Activated CD4-positive, alpha-beta T cell treated with anti-CD3 and anti-CD28 coated beads, Interleukin-2, amount 10 ng/mL, durations not matched to agents 7 days and 5 days (primary cell): ENCODE measurements at regions not wholly inside any gene's neighbourhood (a gene's known extent, or its start where the extent isn't known, plus 50 kb on each side); places are given as distances from the start of the nearest gene placed in this dataset.
"Not testable (repeated sequence)": the region's sequence is repeated elsewhere in the genome, so short reads cannot be mapped to it uniquely, and the experiment has no call there.

Source experiments
- CTCF ChIA-PET: fragments of 350-600 bp; sonication (Branson Sonifier 250); formaldehyde crosslinking; loops from one replicate; lab custom pipeline; 2021; ENCODE audit warnings: antibody characterized with exemption; lab: Charles Lee
- POLR2A ChIA-PET: fragments of 350-600 bp; sonication (Branson Sonifier 250); formaldehyde crosslinking; loops from one replicate; lab custom pipeline; 2021; ENCODE audit warnings: antibody characterized with exemption; lab: Charles Lee
- DNase-seq: peaks from one replicate; pipeline ENCODE4 v3.0.0-alpha.2; 2020
- H3K27ac Mint-ChIP-seq: one replicate; pipeline ENCODE4 v1.8.0; 2021; ENCODE audit warnings: mild to moderate bottlenecking, moderate library complexity, mixed read lengths
- H3K27me3 Mint-ChIP-seq: one replicate; pipeline ENCODE4 v1.8.0; 2021; ENCODE audit warnings: mixed read lengths
- H3K36me3 Mint-ChIP-seq: one replicate; pipeline ENCODE4 v1.8.0; 2021; ENCODE audit warnings: low read depth, mixed read lengths
- H3K4me1 Mint-ChIP-seq: one replicate; pipeline ENCODE4 v1.8.0; 2021; ENCODE audit warnings: mixed read lengths
- H3K4me3 Mint-ChIP-seq: one replicate; pipeline ENCODE4 v1.8.0; 2021; ENCODE audit warnings: mild to moderate bottlenecking, moderate library complexity, mixed read lengths
- H3K9me3 Mint-ChIP-seq: one replicate; pipeline ENCODE4 v1.8.0; 2021; ENCODE audit warnings: mixed read lengths

- H3K27ac Mint-ChIP-seq, CTCF ChIA-PET, H3K36me3 Mint-ChIP-seq, DNase-seq, H3K27me3 Mint-ChIP-seq, POLR2A ChIA-PET, H3K4me1 Mint-ChIP-seq, H3K9me3 Mint-ChIP-seq, H3K4me3 Mint-ChIP-seq: not testable (repeated sequence)
These were observed 70.2 kb downstream of the LGALS9C start for GRCh38 chr17:18546514-18547398.

GRCh38 chr17:18557086-18557485 lies 80.5 kb downstream of the LGALS9C start:
- H3K4me3 Mint-ChIP-seq, H3K27ac Mint-ChIP-seq, DNase-seq, H3K4me1 Mint-ChIP-seq, H3K27me3 Mint-ChIP-seq, H3K9me3 Mint-ChIP-seq, POLR2A ChIA-PET, H3K36me3 Mint-ChIP-seq, CTCF ChIA-PET: not testable (repeated sequence)

- Mint-ChIP-seq H3K4me1 (peaks cover 14% of the 10 kb centered on the region), H3K27ac (peak overlapping the region; percentile 73)
- CTCF ChIA-PET, POLR2A ChIA-PET, H3K9me3 Mint-ChIP-seq, H3K27me3 Mint-ChIP-seq, H3K4me3 Mint-ChIP-seq, H3K36me3 Mint-ChIP-seq: not testable (repeated sequence)
- DNase-seq, result peak; percentile 24
These were observed 80.7 kb downstream of the TBC1D28 start for GRCh38 chr17:18563381-18564098.

GRCh38 chr17:18564099-18564448 lies 80.1 kb downstream of the TBC1D28 start:
- H3K27me3 Mint-ChIP-seq, H3K4me3 Mint-ChIP-seq, CTCF ChIA-PET, POLR2A ChIA-PET, H3K36me3 Mint-ChIP-seq, H3K9me3 Mint-ChIP-seq: not testable (repeated sequence)
- Mint-ChIP-seq H3K27ac (peak overlapping the region; percentile 47), H3K4me1 (peaks cover 14% of the 10 kb centered on the region)
- peak; percentile 42 for DNase-seq

- H3K9me3 Mint-ChIP-seq, POLR2A ChIA-PET, H3K36me3 Mint-ChIP-seq, H3K27me3 Mint-ChIP-seq, H3K4me3 Mint-ChIP-seq, DNase-seq, CTCF ChIA-PET, H3K27ac Mint-ChIP-seq: not testable (repeated sequence)
- peaks cover 13% of the 10 kb centered on the region for H3K4me1 Mint-ChIP-seq
These were observed 75.8 kb downstream of the TBC1D28 start for GRCh38 chr17:18568108-18568995.

GRCh38 chr17:18569489-18569913 lies 74.7 kb downstream of the TBC1D28 start:
- CTCF ChIA-PET, H3K27ac Mint-ChIP-seq, DNase-seq, H3K4me1 Mint-ChIP-seq, H3K36me3 Mint-ChIP-seq, H3K4me3 Mint-ChIP-seq, H3K27me3 Mint-ChIP-seq, H3K9me3 Mint-ChIP-seq, POLR2A ChIA-PET: not testable (repeated sequence)

- H3K4me3 Mint-ChIP-seq, CTCF ChIA-PET, POLR2A ChIA-PET, H3K36me3 Mint-ChIP-seq, H3K4me1 Mint-ChIP-seq, DNase-seq, H3K27me3 Mint-ChIP-seq, H3K9me3 Mint-ChIP-seq, H3K27ac Mint-ChIP-seq: not testable (repeated sequence)
These were observed 71.7 kb downstream of the TBC1D28 start for GRCh38 chr17:18572536-18572935.

- H3K27me3 Mint-ChIP-seq, CTCF ChIA-PET, H3K4me3 Mint-ChIP-seq, DNase-seq, H3K9me3 Mint-ChIP-seq, H3K27ac Mint-ChIP-seq, H3K36me3 Mint-ChIP-seq, POLR2A ChIA-PET, H3K4me1 Mint-ChIP-seq: not testable (repeated sequence)
These were observed 70.1 kb downstream of the TBC1D28 start for GRCh38 chr17:18574137-18574536.
